Activated CD4-positive, alpha-beta T cell treated with anti-CD3 and anti-CD28 coated beads for 24 hours (primary cell): ENCODE measurements at regions not wholly inside any gene's neighbourhood (a gene's known extent, or its start where the extent isn't known, plus 50 kb on each side); places are given as distances from the start of the nearest gene placed in this dataset.

Experiments used
- DNase-seq, 2 donors: peaks; one replicate each; pipeline ENCODE4 v3.0.0-alpha.2; 2020; ENCODE audit warnings: low read depth in 2 of 2

DNA sequence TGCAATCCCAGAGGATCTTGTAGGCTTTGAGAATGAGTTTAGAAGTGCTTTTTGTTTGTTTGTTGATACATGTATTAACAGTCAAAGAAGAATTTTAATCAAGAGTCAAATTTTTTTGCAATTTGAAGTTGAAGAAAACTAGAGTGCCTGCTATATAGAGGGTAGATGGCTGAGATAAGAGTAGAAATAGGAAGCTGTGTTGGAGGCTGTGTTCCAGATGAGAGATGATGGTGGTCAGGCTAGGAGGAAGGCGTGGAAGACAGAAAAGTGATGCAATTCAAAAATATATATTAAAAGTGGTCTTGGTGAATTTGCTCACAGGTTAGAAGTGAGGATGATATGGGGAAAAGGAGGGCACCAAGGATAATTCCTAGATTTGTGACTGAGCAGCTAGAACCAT lies 978.3 kb downstream of the BCL11A start:
- no peak for DNase-seq

DNA sequence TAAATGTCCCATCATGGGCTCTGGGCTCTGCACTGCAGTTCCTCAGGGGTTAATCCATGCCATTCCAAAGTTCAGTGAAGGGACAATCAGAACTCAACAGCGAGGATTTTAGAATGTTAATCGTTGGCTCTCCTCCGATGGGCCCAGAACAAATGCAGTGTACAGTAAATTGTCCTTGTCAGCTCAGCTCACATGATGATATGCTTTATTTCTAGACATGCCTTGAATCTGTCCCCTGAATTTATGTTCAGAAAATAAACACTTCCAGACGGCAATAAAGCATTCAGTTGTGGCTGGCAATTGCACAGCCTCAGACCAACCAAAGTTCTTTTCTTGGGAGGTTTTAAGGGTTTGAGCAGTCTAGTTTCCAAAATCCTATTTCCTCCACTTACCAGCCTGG lies 981.2 kb downstream of the BCL11A start:
- DNase-seq = no peak

DNA sequence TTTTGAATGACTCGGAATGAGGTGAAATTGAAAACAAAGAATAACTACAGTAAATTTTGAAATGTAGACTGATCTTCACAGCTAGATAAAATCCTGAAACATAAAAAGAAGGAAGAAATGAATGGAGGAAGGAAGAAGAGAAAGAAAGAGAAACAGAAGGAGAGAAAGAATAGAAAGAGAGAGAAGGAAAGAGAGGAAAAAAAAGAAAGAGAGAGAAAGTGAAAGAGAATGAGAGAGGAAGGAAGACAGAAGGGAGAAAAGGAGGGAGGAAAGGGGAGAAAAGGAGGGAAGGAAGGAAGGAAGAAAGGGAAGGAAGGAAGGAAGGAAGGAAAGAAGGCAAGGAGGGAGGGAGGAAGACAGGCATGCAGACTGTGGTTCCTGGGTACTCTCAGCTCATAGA lies 982.6 kb downstream of the BCL11A start:
- no peak for DNase-seq

DNA sequence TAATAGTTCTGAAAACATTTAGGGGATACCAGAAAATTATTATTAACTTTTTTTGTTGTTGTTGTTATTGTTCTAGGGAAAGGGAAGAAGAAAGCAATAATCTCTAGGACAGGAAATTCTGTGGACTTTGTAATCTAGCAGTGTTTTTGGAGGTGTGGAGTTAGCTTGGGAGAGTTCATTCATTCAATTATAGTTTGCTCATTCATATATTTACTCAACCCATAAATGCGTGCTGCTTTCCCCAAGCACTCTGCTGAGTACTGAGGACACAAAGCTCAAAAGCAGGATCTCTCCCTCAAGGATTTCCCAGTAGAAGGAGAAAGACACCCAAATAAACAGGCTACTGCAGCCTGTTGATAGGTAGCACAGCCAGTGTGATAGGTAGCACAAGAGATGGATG lies 984.3 kb downstream of the BCL11A start:
- DNase-seq = no peak

DNA sequence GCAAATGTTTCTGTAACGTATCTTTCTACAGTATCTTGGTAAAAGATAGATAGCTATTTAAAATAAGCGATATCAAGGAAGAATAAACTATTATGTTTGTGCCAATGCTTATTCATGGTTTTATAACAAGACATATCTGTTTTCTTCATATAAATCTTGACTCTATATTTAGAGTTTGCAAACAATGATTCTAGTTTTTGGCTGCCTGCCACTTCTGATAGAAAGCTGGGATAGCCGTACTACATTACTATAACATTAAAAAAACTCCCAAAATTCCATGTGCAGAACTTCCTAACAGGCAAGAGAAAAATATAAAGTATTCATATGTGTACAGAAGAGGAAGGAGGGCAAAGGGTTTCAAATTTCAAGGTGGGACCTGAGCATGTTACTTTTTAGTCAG lies 985.0 kb downstream of the BCL11A start:
- no peak for DNase-seq

DNA sequence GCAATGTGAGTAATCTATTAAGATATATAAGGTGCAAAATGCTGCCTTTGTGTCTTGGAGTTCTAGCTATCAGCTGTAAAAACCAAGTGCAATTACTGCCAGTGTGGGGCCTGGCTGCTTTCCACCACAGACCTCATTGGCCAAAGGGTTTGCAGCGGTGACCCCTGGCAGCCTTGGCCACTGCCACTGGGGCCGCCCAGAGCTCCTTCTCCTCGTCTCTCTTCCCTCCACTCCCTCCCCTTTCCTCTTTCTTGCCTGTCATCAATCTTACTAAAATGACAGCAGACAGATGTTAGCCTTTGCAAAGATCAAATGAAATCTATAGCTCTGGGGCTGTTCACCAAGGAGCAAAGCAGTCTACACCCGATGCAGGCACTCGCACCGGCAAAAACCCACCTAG lies 986.3 kb downstream of the BCL11A start:
- no peak for DNase-seq

DNA sequence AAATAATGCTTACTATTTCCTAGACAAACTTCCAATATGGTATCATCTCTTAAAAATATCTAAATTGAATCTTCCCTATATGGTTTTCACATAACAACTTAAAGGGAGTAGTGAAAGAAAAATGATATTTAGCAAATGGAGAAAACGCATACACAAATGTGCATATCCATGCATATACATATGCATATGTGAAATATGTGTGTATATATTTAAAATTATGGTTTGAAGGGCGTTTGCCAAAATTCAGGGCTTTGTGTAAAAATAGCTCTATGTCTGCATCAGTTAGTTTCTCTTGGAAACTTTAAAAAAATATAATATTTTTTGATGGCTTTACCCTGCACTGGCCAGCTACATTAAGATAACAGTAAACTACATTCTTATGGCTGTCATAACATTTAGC lies 986.7 kb downstream of the BCL11A start:
- no peak for DNase-seq

DNA sequence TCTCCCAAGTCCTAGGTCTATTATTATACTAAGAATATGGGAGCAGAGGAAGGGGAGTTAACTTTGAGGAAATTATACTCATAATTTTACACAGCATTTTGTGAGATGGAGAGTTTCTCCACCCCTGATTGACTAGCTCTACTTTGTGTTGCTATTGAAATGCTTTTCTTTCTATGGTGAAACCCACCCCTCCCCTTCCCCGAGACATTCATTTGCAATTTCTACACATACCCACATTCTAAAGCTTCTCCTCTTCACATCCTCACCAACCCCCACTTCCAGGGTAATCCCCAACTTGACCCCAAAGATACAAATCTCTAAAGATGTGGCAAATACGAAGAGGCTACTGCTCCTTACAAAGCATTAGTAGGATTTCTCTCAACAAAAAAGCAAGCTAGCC lies 992.2 kb downstream of the BCL11A start:
- no peak for DNase-seq

DNA sequence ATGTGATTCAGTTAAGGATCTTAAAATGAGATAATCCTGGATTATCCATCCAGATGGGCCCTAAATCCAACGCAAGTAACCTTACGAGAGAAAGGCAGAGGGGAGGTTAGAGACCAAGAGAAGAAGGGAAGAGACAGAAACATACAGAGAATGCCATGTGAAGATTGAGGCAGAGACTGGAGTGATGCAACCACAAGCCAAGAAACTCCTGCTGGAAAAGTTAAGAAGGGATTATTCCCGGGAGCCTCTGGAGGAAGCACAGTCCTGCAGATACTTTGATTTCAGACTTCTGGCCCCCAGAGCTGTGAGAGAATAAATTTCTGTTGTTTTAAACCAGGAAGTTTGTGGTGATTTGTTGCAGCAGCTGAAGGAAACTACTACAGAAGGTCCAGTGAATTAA lies 992.7 kb downstream of the BCL11A start:
- DNase-seq = no peak

DNA sequence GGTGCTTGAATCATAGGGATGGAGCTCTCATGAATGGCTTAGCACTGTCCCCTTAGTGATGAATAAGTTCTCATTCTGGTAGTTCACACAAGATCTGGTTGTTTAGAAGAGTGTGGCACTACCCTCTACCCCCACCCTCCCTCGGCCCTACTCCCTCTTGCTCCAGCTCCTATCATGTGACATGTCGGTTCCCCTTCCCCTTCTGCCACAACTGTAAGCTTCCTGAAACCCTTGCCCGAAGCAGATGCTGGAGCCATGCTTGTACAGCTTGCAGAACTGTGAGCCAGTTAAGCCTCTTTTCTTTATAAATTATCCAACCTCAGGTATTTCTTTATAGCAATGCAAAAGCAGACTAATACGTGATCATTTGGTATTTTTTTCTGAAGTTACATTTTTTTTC lies 1012.6 kb downstream of the BCL11A start:
- DNase-seq = no peak

DNA sequence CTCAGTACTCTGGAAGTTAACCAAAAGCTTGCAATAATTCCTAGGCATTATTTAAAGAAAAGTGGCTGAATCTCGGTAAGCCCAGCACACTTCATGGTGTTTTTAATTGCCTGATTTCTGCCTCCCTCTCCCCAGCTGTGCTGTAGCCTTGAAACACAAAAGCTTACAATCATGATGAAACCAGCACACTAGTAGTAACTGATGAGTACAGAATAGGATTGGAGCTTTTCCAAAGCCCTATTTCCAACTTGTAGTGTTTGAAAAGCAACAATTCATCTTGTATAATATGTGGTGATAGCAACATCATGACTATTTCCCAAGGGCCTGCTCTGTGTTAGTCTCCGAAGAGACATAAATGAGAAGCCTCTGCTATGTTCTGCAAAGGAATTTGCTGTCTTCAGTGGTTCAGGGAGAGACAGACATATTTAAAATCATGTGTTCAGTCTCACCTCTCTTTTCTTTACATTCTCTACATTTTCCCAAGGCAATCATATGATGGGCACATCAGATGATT lies 1015.0 kb downstream of the BCL11A start:
- DNase-seq = no peak

DNA sequence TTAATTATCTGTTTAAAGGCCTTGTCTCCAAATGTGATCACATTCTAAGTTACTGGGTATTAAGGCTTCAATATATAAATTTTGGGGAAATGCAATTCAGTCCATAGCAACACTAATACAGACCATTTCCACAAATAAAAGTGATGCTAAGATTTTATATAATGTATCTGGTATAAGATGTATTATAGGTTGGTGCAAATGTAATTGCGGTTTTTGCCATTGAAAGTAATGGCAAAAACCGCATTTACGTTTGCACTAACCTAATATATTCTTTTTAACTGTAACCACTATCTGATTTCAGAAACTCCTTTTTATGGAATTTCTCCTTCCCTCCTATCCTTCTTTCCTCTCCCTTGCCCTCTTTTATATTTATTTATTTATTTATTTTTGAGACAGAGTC lies 1020.6 kb downstream of the BCL11A start:
- DNase-seq = no peak

DNA sequence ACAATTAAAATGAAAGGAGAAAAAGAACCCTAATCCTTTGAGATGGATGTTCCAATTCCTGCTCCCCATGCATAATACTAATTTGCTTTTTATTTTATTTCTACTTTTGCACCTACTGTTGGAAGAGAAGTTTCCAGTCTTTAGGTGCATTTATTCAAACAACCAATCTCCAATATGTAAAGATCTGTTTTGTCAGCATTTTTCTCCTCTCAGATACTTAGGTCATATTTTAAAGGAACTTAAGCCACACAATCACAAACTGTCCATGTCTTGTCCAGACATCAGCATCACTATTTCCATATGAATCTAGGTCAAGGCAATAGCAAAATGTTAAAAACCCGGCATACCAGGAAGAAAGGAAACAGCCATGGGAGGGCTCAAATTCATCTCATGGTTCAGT lies 1023.2 kb downstream of the BCL11A start:
- DNase-seq = no peak

DNA sequence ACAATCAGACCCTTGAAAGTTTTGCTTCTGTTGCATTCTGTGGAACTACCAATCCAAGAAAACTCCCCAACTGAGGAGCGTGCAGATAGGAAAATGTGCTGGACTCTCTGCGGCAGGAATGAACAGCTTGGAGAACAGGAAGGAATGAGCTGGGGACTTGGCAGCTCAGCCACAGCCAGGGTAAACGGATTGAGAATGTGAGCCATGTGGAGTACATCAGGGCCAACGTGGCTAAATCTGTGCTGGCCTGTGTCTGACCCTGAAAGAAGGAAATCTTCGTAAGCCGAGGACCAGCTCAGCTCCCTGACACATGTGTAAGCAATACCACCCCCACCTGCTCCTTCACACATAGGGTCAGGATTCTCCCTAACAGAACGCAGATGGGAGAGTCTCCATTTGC lies 1023.7 kb downstream of the BCL11A start:
- no peak for DNase-seq

DNA sequence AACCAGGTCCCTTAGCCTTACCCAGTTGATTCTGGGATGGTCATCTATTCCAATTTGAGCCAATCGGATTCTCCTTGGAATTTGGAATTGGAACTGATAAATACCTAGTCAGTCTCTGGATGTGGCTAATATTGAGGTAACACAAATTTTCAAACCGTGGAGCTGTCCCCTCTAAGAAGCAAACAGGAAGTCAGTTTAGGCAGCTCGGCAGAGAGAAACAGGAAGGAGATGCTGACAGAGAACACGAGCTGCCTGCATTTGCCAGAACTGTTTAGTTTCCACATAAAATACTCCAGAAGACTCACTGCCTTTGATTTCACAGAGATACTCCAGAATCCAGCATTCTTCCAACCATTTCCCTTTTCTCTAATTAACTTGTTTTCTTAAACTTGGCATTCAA lies 1024.9 kb downstream of the BCL11A start:
- no peak for DNase-seq

DNA sequence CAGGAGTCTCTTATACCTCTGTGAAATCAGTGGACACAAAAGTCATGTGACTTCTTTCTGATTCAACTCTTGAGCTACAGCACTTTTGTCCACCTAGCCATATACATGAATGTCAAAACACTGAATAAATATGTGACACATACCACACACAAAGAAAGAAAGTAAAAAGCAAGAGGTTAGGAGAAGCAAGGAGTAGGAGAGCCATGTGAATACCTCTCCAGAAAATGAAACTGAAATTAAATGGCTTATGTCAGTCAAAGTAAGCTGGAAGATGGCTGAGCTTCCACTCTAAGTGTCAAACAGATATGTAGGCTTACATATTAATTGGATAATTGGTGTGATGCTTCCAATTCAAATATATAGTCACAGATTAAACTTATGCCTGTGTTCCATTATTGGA lies 1050.5 kb downstream of the BCL11A start:
- DNase-seq = no peak

DNA sequence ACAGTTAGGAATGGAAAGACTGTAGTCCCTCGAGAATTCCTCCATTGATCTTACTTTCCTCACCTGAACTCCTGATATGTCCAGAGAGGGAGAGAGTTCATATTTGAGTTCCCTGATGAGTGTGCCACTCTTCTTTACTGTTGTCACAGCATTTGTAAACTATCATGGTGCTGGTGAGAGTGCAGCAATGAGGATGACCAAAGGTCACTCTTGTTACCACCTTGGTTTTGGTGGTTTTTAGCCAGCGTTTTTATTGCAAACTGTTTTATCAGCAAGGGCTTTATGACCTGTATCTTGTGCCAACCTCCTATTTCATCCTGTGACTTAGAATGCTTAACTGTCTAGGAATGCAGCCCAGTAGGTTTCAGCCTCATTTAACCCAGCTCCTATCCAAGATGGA lies 1062.5 kb downstream of the BCL11A start:
- no peak for DNase-seq

DNA sequence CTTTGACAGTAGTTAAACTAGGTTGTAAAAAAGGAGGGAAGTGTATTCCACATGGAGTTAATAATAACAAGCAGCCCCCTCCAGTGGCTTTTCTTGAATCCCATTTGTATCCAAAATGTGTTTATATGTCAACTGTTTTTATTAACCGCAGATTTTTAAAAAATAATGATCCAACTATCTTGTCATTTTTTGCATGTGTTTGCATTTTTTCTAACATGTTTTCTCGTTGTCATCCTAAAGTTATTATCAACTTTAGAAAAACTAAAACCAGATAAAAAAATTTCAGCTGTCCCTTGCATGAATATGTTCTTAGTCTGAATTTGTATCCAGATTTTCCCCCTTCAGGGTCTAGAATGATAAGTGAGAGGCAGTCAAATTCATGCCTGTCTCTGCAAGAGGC lies 1063.3 kb downstream of the BCL11A start:
- DNase-seq = no peak

DNA sequence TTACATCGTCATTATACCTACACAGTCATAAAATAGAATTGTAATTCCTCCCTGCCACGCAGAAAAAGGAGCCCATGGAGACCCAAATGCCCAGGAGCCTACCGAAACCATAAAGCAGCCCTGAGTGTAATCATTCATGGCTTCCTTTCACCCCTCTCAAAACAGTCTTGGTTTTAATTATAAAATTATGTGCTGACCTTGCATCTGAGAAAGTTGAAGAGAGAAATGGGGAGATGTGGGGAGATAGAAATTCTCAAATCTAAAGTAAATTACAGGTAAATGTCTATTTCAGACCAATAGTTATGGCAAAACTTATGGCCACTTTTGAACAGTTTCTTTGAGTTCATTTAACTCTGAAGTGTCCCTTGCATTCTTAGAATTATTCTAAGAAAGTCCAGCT lies 1068.8 kb downstream of the BCL11A start:
- no peak for DNase-seq

DNA sequence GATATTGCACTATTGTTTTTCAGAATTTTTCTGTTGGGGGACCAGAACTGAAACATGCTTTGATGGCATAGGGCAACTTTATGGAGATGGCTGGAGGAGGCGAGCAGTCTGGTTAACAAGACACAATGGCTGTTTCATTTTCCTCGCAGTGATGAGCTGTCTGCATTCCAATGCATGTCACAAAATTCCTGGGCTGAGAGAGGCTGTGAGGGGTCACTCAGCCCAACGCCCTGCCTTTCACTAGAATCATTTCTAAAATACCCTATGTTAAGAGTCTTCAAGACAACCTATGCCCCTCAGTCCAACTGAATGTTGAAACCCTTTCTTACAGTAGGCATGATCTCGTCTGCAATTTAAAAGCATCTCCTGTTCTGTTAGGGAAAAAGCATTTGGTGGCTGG lies 1090.0 kb downstream of the BCL11A start:
- DNase-seq = no peak

DNA sequence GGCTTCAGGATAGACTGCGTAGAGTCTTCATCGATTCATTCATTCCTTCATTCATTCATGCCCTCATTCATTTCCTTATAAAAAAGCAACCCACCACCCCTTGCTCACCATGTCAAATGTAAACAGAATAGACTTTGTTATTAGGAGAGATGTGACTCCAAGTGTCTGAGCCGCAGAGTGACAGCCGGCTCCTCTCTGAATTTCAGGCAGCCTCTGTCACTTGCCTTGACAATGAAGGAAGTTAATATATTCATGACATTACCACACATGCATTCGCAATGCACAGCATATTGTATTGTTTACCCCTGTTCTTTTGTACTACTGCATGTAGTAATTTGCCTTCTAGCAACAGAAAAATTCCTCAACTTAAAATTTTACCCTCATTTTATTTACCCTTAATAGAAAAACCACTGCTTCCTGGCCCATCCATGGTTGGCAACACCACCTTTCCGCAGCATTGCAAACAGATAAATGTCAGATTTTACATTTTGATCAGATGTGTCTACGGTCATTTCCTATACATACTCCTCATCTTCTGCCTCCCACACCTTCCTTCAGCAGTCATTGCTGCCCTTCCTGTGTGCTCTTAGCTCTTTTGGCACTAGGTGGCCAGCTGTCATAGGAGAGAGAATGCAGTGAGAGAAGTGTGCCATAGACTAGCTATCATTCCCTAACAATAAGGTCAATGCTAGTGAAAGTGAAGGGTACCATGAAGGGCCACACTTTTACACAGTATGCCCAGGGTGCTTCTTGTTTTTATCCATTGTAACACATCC lies 1090.8 kb downstream of the BCL11A start:
- DNase-seq = no peak

DNA sequence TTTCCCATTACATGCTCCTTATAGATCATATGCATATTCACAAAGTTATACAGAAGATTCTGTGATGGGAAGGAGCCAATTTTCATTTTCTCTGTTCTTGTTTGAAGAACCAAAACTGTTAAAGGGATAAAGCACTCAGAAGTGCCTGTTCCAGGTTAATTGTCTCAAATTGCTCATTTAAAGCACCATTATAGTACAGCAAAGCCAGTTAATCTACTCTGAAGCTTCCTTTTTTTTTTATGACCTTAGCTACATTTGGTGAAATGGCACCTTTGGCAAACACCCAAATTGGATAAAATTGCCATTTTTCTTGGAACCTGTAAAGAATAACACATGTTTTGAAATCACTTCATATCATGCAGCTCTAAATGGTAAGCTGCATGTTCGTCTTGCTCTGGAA lies 1092.3 kb downstream of the BCL11A start:
- no peak for DNase-seq

DNA sequence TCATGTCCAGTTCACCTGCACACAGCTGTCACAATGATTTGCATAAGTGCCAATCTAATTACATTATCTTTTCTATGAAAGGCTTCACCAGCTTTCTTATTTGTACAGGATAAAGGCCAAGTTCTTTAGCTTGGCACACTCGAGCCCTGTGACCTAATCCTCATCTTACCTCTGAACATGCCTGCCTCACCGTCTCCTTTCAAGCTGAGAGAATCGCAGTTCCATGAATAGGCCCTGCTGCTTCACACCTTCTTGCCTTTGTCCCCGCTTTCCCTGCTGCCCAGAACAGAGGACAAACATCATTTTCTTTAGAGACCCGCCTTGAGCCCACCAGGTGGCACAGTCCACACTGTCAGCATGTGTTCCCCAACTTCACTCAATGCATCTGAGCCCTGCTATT lies 1094.7 kb downstream of the BCL11A start:
- DNase-seq = no peak

DNA sequence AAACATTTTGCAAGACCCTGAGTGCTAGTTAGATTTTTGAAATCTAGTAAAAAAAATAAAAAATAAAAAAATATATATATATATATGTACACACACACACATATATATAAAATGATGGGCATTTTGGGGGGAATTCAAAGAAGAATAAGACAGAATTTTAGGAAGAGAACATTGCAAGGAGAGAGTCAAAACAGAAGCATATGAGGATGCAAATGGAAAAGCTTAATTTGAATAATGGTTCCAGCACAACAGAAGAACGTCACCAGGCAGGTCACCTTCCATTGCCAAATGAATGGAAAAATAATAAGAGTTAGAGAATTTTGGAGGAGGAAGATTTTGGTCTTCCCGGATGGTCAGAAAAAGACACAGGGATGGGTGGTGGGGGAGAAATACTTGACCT lies 1097.2 kb downstream of the BCL11A start:
- no peak for DNase-seq
